Endothelial cell (in vitro differentiated cells): ENCODE measurements at regions not wholly inside any gene's neighbourhood (a gene's known extent, or its start where the extent isn't known, plus 50 kb on each side); places are given as distances from the start of the nearest gene placed in this dataset.

Source experiments
- DNase-seq: peaks from one replicate; pipeline ENCODE4 v3.0.0; 2021; ENCODE audit warnings: low spot score
- H3K27ac Mint-ChIP-seq: one replicate; pipeline ENCODE4 v1.8.0; 2021; ENCODE audit warnings: mixed read lengths, inconsistent platforms; ENCODE audit not compliant: unreplicated experiment
- H3K27me3 Mint-ChIP-seq: one replicate; pipeline ENCODE4 v1.8.0; 2021; ENCODE audit warnings: mild to moderate bottlenecking, moderate library complexity, mixed read lengths, inconsistent platforms; ENCODE audit not compliant: unreplicated experiment
- H3K36me3 Mint-ChIP-seq: one replicate; pipeline ENCODE4 v1.8.0; 2021; ENCODE audit warnings: mild to moderate bottlenecking, low read depth, mixed read lengths, inconsistent platforms; ENCODE audit not compliant: unreplicated experiment
- H3K4me1 Mint-ChIP-seq: one replicate; pipeline ENCODE4 v1.8.0; 2021; ENCODE audit warnings: mild to moderate bottlenecking, mixed read lengths, inconsistent platforms; ENCODE audit not compliant: unreplicated experiment
- H3K4me3 Mint-ChIP-seq: one replicate; pipeline ENCODE4 v1.8.0; 2021; ENCODE audit warnings: mild to moderate bottlenecking, mixed read lengths, inconsistent platforms; ENCODE audit not compliant: unreplicated experiment
- H3K9me3 Mint-ChIP-seq: one replicate; pipeline ENCODE4 v1.8.0; 2021; ENCODE audit warnings: mixed read lengths, inconsistent platforms; ENCODE audit not compliant: unreplicated experiment
- TF ChIP-seq, protein P1 (sequence below): fragments of 200-600 bp; sonication (generic); IDR thresholded peaks from one replicate; pipeline ENCODE4 v1.5.0; 2021; ENCODE audit warnings: antibody characterized with exemption; ENCODE audit not compliant: unreplicated experiment

DNA sequence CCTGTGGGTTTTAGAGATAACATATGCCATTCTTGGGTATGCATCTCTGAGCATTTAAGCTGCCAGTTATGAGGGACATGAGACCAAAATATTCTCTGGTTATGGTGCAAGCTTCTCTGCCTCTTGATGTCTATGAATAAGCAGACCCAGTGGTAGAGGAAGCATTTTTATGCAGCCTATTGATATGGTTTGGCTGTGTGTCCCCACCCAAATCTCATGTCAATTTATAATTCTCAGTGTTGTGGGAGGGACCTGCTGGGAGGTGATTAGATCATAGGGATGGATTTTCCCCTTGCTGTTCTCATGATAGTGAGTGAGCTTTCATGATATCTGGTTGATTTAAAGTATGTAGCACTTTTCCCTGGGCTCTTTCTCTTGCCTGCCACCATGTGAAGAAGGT is 187.2 kb downstream of the ARHGAP12 start:
- Mint-ChIP-seq H3K27ac (no peak overlapping the region), H3K9me3 (no peaks in the 10 kb centered on the region), H3K36me3 (no peaks in the 10 kb centered on the region), H3K4me1 (peaks cover 6% of the 10 kb centered on the region), H3K4me3 (no peak overlapping the region), H3K27me3 (no peaks in the 10 kb centered on the region)
- DNase-seq, result no peak
- TF ChIP-seq, protein P1, sequence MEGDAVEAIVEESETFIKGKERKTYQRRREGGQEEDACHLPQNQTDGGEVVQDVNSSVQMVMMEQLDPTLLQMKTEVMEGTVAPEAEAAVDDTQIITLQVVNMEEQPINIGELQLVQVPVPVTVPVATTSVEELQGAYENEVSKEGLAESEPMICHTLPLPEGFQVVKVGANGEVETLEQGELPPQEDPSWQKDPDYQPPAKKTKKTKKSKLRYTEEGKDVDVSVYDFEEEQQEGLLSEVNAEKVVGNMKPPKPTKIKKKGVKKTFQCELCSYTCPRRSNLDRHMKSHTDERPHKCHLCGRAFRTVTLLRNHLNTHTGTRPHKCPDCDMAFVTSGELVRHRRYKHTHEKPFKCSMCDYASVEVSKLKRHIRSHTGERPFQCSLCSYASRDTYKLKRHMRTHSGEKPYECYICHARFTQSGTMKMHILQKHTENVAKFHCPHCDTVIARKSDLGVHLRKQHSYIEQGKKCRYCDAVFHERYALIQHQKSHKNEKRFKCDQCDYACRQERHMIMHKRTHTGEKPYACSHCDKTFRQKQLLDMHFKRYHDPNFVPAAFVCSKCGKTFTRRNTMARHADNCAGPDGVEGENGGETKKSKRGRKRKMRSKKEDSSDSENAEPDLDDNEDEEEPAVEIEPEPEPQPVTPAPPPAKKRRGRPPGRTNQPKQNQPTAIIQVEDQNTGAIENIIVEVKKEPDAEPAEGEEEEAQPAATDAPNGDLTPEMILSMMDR, result no peak

DNA sequence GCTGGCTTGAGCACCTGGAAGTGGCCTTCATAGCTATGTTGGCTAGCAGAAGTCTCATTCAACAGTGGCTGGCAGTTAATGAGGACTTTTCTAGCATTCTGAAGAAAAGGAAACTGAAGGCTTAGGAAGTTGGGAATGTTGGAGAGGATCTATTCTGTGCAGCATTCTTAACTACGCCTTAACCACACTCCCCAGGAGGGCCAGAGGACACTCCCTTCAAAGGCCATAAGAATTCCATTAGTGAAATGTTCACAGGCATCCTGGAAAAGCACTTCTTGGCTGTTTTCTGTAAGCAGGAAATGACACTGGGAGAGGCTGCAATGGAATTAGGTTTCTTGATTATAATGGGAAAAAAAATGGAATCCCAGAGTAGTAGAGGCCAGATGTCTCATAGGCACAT is 188.9 kb downstream of the ARHGAP12 start:
- Mint-ChIP-seq H3K27me3 (no peaks in the 10 kb centered on the region), H3K36me3 (no peaks in the 10 kb centered on the region), H3K9me3 (no peaks in the 10 kb centered on the region), H3K4me1 (peaks cover 2% of the 10 kb centered on the region), H3K27ac (no peak overlapping the region), H3K4me3 (no peak overlapping the region)
- DNase-seq, result no peak
- TF ChIP-seq, protein P1, result no peak

DNA sequence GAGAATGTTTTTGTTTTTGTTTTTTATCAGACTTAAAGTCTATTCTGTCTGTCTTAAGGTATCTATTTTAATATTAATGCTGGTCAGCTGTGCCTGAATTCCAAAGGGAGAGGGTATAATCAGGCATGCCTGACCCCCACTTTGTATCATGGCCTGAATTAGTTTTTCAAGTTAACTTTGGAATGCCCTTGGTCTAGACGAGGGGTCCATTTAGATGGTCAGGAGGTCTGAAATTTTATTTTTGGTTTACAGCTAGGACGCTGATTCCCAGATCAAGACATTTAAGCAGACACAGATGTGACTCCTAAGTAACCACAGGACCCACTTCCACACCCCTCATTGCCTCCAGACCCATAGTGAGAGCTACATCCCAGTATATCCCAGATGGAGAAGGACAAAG is 189.5 kb downstream of the ARHGAP12 start:
- Mint-ChIP-seq H3K36me3 (no peaks in the 10 kb centered on the region), H3K4me1 (peaks cover 2% of the 10 kb centered on the region), H3K27ac (no peak overlapping the region), H3K27me3 (no peaks in the 10 kb centered on the region), H3K9me3 (no peaks in the 10 kb centered on the region), H3K4me3 (no peak overlapping the region)
- TF ChIP-seq, protein P1, result no peak
- no peak for DNase-seq

DNA sequence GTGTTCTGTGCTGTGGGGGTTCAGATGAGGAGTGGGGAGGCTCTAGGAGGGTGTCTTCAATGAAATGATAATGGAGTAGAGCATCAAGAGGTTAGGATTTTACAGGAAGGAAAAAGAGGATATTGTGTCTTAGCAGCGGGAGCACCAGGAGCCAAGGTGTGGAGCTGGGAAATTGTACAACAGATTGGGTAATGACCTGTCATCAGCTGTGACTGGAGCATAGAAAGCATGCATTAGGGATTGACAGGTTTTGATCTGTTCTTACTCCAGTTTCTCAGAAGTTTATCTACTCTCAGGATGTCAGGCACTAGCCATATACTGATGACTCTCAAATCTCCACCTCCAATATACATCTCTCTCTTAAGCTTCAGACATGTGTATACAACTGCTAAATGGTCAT is 196.9 kb downstream of the ARHGAP12 start:
- Mint-ChIP-seq H3K4me1 (no peaks in the 10 kb centered on the region), H3K27ac (no peak overlapping the region), H3K4me3 (no peak overlapping the region), H3K27me3 (no peaks in the 10 kb centered on the region), H3K36me3 (peaks cover 4% of the 10 kb centered on the region), H3K9me3 (no peaks in the 10 kb centered on the region)
- DNase-seq, result no peak
- TF ChIP-seq, protein P1, result no peak

DNA sequence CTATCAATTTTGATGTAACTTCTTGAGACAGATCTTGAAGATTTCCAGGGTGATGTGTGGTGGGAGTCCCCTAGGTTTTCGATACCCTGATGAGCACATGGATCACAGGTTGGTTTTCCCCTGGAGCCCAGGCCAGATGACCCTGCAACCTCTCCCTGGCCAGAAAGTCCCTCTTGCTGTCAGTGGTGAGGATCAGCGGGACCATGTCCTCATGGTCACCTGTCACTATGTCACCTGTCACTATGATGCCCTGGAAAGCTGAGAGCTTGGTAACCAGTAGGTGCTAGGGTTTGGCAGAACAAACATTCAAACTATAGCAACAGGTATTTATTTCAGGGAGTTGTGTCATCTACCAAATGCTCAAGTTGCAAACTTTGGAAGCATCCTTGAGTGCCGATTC is 197.9 kb downstream of the ARHGAP12 start:
- Mint-ChIP-seq H3K9me3 (no peaks in the 10 kb centered on the region), H3K27ac (no peak overlapping the region), H3K27me3 (no peaks in the 10 kb centered on the region), H3K36me3 (peaks cover 4% of the 10 kb centered on the region), H3K4me1 (no peaks in the 10 kb centered on the region), H3K4me3 (no peak overlapping the region)
- TF ChIP-seq, protein P1, result no peak
- no peak for DNase-seq
